Transverse colon (tissue), 4 donors: ENCODE measurements at regions not wholly inside any gene's neighbourhood (a gene's known extent, or its start where the extent isn't known, plus 50 kb on each side); places are given as distances from the start of the nearest gene placed in this dataset.
"Not testable (repeated sequence)": the region's sequence is repeated elsewhere in the genome, so short reads cannot be mapped to it uniquely, and the experiment has no call there.

Source experiments
- DNase-seq: peaks from one replicate; pipeline ENCODE4 v3.0.0-alpha.2; 2019
- H3K27ac ChIP-seq, 4 donors: fragments of 200-600 bp; sonication (generic); 2 replicates each; pipeline ENCODE4 v1.5.1; 2016 to 2018; ENCODE audit warnings: inconsistent platforms in 4 of 4
- H3K27me3 ChIP-seq: fragments of 200-600 bp; sonication (generic); 2 replicates; pipeline ENCODE4 v1.5.1; 2017; ENCODE audit warnings: inconsistent platforms
- H3K36me3 ChIP-seq, 4 donors: fragments of 200-600 bp; sonication (generic); 2 replicates each; pipeline ENCODE4 v1.5.1; 2017 to 2019; ENCODE audit warnings: inconsistent platforms in 4 of 4
- H3K4me1 ChIP-seq, 4 donors: fragments of 200-600 bp; sonication (generic); 2 replicates each; pipeline ENCODE4 v1.5.1; 2017 to 2020; ENCODE audit warnings: inconsistent platforms in 4 of 4
- H3K4me3 ChIP-seq, 4 donors: fragments of 200-600 bp; sonication (generic); 1 replicate in 1 of 4; 2 replicates in 3 of 4; pipeline versions ENCODE4 v1.5.1 to v1.6.1; 2017 to 2019; ENCODE audit warnings: inconsistent platforms in 4 of 4
- H3K9me3 ChIP-seq, 2 donors: fragments of 200-600 bp; sonication (generic); 2 replicates each; pipeline ENCODE4 v1.5.1; 2017 to 2019; ENCODE audit warnings: inconsistent platforms in 2 of 2
- EP300 ChIP-seq: sonication (generic); formaldehyde crosslinking; IDR thresholded peaks from one replicate; pipeline ENCODE4 v1.6.1; 2017; ENCODE audit warnings: antibody characterized with exemption, low read depth
- POLR2A ChIP-seq: fragments of 450-650 bp; IDR thresholded peaks from one replicate; pipeline ENCODE4 v1.6.1; 2016; ENCODE audit warnings: antibody characterized with exemption, mild to moderate bottlenecking, moderate library complexity
- POLR2AphosphoS5 ChIP-seq, 3 donors: sonication (generic); formaldehyde crosslinking; IDR thresholded peaks; one replicate each; pipeline ENCODE4 v1.6.1; 2016; ENCODE audit warnings: antibody characterized with exemption in 3 of 3
- WGBS, 2 donors: methylation state at CpG; one replicate each; pipeline ENCODE4 v1.1.5; 2018; ENCODE audit warnings: low coverage in 1 of 2; 5-methylcytosine and 5-hydroxymethylcytosine counted together
- in situ Hi-C, 4 donors: fragments of 200-750 bp; cut with MboI; loops; one replicate each; pipeline versions ENCODE4 v1.15.0 to v1.15.1; 2017; ENCODE audit warnings: low sequenced_read_pairs in 3 of 4, low pct_ligation_motif_present in 1 of 4, low pct_unique_long_range_greater_than_20kb in 1 of 4
- intact Hi-C: fragments of 100-400 bp; cut with DNase I; formaldehyde crosslinking; loops from one replicate; pipeline ENCODE4 v1.15.1; 2023; ENCODE audit warnings: low total_unique reads
- TF ChIP-seq, protein P1 (sequence below), 5 experiments: fragments of 200-600 bp in 3 of 5; fragments of 450-650 bp in 2 of 5; sonication (generic) in 3 of 5; IDR thresholded peaks; 1 replicate in 2 of 5; 2 replicates in 3 of 5; pipeline ENCODE4 v1.5.1; 2016 to 2017; ENCODE audit warnings: antibody characterized with exemption in 5 of 5, inconsistent platforms in 3 of 5, mild to moderate bottlenecking in 2 of 5, moderate library complexity in 1 of 5

DNA sequence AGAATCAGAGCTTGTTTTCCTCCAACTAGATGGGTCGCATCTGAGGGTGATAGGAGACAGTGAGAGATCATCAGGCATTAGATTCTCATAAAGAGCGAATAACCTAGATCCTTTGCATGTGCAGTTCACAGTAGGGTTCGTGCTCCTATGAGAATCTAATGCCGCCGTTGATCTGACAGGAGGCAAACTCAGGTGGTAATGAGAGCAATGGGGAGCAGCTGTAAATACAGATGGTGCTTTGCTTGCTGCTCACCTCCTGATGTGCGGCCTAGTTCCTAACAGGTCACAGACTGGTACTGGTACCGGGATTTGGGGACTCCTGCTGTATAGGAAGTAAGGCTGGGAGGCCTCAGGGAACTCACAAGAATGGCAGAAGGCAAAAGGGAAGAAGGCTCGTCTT, 276.5 kb downstream of the FAT4 start:
- DNase-seq = no peak
- intact Hi-C loops (no loop called here), in situ Hi-C loops (no loop called here)
- TF ChIP-seq, protein P1, sequence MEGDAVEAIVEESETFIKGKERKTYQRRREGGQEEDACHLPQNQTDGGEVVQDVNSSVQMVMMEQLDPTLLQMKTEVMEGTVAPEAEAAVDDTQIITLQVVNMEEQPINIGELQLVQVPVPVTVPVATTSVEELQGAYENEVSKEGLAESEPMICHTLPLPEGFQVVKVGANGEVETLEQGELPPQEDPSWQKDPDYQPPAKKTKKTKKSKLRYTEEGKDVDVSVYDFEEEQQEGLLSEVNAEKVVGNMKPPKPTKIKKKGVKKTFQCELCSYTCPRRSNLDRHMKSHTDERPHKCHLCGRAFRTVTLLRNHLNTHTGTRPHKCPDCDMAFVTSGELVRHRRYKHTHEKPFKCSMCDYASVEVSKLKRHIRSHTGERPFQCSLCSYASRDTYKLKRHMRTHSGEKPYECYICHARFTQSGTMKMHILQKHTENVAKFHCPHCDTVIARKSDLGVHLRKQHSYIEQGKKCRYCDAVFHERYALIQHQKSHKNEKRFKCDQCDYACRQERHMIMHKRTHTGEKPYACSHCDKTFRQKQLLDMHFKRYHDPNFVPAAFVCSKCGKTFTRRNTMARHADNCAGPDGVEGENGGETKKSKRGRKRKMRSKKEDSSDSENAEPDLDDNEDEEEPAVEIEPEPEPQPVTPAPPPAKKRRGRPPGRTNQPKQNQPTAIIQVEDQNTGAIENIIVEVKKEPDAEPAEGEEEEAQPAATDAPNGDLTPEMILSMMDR (IDR thresholded peaks at IDR 0.05) = no peak
- TF ChIP-seq POLR2A (no peak), EP300 (no peak), POLR2AphosphoS5 (IDR thresholded peaks at IDR 0.05) (no peak)
- Histone ChIP-seq H3K9me3 (no peaks in the 10 kb centered on the region), H3K36me3 (no peaks in the 10 kb centered on the region), H3K27me3 (no peaks in the 10 kb centered on the region), H3K4me3 (no peak overlapping the region), H3K27ac (no peak overlapping the region), H3K4me1 (no peaks in the 10 kb centered on the region)
- 83 to 89% methylated on average over 5 to 8 of the region's 8 CpGs for WGBS, 2 donors

DNA sequence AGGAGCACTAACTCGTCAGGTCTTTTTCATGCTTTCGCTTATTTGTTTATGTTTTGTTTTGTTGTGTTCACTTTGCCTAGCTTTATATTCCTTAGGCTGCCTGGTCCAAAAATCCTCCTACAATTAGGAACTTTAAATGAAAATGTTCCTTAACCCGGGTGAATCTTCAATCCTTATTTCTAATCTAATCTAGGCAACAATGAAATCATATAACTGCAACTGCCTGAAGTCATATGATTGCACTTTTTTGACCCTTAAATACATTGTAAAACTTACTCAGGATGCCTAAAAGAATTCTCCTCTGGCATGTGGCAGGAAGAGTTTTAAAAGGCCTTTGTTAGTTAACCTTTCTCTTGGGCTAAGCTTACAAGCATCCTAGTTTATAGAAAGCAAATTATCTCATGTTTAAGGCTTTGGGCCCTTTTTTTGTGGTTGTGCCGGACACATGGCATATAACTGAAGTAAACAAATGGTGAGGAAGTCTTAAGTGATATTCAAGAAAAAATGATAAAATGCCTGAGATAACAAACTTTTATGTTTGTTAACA, 279.4 kb downstream of the FAT4 start:
- intact Hi-C loops = no loop called here
- no peak for DNase-seq
- no peak overlapping the region for H3K4me3 ChIP-seq
- 69 to 70% methylated on average over 4 of the region's 4 CpGs for WGBS, 2 donors
- no peaks in the 10 kb centered on the region for H3K4me1 ChIP-seq
- no peak for TF ChIP-seq POLR2AphosphoS5 (IDR thresholded peaks at IDR 0.05)
- no peak for TF ChIP-seq POLR2A
- TF ChIP-seq, protein P1 (IDR thresholded peaks at IDR 0.05) = no peak
- no peak for TF ChIP-seq EP300
- in situ Hi-C loops = no loop called here
- no peaks in the 10 kb centered on the region for H3K9me3 ChIP-seq
- H3K36me3 ChIP-seq = no peaks in the 10 kb centered on the region
- no peaks in the 10 kb centered on the region for H3K27me3 ChIP-seq
- no peak overlapping the region for H3K27ac ChIP-seq

DNA sequence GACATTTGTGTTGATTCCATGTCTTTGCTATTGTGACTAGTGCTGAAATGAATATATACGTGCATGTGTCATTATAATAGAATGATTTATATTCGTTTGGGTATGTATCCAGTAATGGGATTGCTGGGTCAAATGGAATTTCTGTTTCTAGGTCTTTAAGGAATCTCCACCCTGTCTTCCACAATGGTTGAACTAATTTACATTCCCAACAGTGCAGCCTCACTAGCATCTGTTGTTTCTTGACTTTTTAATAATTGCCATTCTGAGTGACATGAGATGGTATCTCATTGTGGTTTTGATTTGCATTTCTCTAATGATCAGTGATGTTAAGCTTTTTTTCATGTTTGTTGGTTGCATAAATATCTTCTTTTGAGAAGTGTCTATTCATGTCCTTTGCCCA, 291.2 kb downstream of the FAT4 start:
- H3K27me3 ChIP-seq, in situ Hi-C loops, H3K4me3 ChIP-seq, H3K4me1 ChIP-seq, intact Hi-C loops, H3K36me3 ChIP-seq, H3K9me3 ChIP-seq, H3K27ac ChIP-seq, DNase-seq: not testable (repeated sequence)
- 60 to 79% methylated on average over 2 of the region's 2 CpGs for WGBS, 2 donors

DNA sequence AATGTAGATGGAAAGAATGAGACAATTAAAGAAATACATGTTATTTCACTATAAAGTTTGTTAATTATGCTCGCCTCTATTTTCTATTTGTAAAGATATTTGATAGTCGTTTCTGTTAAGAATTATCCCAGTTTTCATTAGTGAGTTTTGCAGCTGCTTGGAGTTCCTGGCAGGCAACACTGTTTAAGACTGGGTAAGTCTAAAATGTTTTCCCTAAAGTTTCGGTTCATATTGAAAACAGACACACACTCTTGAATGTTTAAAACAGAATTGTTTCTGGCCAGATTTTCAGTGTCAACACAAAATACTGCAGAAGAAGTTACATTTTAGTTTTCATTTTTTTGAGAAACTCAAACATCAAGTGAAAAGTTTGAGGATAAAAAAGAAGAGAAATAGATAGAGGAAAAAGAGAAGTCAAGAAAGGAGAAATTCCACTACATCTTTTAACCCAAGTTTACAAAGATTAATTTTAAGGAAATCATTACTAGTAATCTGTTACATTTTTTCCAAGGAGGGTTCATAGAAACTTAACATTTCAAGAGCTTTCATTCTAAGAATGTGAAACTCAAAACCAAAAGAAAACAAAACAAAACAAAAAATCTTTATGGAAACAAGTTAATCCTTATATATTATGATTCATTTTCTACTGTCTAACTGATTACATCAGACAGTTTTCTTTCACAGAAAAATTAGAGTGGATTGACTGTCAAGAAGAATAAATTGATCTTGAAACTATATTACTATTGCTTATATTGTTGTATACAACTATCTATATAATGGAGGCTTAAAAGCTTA, 305.5 kb downstream of the FAT4 start:
- H3K9me3 ChIP-seq = no peaks in the 10 kb centered on the region
- H3K36me3 ChIP-seq = no peaks in the 10 kb centered on the region
- 53 to 66% methylated on average over 3 of the region's 3 CpGs for WGBS, 2 donors
- intact Hi-C loops = no loop called here
- H3K4me3 ChIP-seq = no peak overlapping the region
- no peaks in the 10 kb centered on the region for H3K27me3 ChIP-seq
- TF ChIP-seq POLR2AphosphoS5 (IDR thresholded peaks at IDR 0.05) = no peak
- no peak for TF ChIP-seq POLR2A
- TF ChIP-seq, protein P1 (IDR thresholded peaks at IDR 0.05) = no peak
- TF ChIP-seq EP300 = no peak
- H3K27ac ChIP-seq = no peak overlapping the region
- DNase-seq = no peak
- no peaks in the 10 kb centered on the region for H3K4me1 ChIP-seq
- in situ Hi-C loops = no loop called here
